Right forelimb (tissue), 1 donor: ENCODE measurements at regions not wholly inside any gene's neighbourhood (a gene's known extent, or its start where the extent isn't known, plus 50 kb on each side); places are given as distances from the start of the nearest gene placed in this dataset.
A peak's percentile ranks its signal among the peaks of the same experiment; 100 is the strongest.

Experiments used
- DNase-seq: peaks from one replicate; pipeline ENCODE4 v3.0.0-alpha.2; 2018

DNA sequence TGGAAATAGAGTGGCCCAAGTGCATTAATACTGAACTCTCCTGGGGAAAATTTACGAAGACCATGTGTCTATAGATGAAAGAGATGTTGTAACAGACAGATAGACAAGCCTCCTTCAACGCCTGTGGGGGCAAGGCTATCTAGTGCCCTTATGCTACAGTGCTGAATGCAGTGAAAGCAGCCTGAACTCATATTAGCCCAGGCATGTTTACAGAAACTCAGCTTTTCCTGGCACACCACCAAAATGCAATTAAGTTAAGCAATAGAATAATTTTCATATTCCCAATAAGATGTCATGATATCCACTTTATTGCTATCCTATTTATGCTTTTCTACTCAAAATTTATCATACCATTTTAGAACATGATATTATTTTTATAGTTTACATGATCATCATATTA, 277.0 kb downstream of the DIRAS2 start:
- no peak for DNase-seq

DNA sequence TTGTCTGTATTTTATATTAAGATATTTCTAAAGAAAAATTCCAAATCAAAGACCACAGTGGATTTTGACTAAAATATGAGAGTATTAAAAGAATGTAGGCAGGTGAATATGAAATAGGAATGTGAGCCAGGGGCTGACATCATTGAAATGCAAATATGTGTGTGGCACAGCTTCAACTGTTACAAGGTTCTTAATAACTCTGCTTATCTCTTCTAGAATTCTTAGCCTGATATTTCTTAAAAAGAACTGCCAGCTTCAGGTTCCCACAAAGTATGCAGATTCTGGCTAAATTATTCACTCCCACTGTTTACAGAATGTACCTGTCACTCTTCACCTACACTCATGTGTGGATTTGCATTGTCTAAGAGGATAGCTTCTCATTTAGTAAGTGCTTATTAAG, 274.4 kb downstream of the DIRAS2 start:
- no peak for DNase-seq

DNA sequence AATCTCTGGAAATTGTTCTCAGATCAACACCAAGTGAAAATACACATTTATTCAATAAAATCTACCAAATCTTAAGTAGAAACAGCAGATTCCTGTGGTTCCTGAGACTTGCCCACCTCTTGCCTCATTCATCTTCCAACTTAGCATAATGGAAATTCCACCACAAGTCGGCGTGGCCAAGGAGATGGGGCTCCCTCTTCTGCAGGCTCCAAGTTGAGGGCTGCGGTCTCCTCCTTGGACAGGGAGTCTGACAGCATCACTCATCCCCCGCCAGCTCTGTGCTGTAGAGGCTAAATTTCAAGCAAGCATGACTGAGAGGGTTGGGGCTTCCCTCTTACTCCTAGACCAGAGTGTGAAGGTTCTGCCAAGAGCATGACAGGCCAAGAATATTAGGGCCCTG, 273.7 kb downstream of the DIRAS2 start:
- no peak for DNase-seq

DNA sequence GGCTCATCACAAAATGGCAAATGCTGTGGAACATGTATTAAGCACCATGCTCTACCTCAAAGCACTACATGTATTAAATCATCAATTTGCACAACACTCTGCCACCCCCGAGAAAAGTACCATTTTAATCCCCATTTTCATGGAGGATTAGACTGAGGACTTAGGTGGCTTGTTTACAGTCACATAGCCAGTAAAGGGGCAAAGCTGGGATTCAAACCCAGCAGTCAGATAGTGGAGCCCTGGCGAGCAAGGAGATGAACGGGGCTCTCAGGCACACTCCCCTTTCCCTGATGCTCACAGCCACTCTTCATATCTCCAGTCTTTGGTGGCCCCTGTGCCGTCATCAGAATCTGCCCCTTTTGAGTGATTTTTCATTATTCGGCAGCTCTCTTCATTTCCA, 262.9 kb downstream of the DIRAS2 start:
- no peak for DNase-seq

DNA sequence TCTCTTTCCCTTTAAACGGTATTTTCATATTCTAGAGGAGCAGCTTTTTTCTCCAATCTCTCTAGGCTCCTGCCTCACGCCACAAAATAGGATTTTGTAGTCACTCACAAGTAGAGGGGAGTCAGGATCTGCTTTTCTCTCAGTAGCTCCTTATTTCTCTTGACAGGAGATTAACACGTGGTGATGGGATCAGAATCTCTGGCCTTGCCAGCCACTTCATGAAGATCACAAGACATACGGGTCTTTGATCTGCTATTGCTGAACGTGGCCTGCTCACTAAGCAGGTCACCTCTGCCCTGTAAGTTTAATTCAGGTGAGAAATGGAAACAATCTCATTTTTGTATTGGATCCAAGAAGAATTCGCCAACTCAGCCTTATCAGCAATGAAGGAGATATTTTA, 257.5 kb downstream of the DIRAS2 start:
- no peak for DNase-seq

DNA sequence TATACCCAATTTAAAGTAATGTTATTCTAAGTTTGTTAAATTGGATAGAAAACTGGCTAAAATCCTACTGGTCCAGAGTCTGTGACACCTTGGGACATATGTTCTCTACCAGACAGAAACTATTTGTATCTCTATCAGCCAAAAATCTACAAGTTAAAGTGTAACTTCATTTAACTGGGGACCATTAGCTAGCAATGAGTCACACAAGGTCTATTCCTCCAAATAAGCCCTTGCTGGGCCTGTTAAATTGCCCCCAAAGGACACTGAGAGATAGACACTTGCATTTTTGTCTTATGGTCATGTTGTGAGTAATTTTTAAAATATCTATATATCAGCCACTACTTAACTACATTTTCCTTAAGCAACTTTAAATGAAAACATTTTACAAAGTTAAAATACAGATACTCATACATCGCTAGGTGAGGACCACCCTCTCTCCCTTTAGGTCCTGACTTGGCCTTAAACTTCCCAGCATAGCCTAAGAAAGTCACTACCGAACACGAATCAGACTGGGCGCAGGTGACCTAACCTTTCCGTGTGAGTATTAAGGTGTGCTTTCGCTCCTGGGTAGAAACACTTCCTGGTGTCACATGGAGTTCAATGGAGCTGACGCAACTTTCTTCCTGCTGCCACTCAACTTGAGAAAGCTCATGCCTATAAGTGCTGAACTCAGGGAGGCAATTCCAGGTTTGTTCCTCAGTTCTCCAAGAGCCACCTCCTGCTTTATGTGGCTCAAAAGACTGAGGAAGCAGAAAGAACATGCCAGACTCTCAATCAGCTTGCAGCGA, 249.1 kb downstream of the DIRAS2 start:
- no peak for DNase-seq

DNA sequence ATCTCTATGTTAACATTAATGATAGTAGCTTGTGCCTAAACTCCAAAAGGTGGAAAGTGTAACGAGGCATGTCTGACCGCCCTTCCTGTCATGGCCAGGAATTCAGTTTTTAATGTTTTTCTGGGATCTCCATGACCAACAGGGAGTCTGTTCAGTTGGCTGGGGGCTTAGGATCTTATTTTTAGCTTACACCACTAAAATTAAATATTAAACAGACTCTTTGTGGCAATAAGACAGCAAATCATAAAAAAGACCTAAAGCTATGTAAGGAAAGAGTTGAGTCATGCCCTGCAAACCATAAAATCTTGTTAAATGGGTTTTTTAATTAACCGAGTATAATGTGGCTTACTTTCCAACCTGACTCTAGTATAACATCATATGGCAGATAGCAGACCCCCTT, 247.8 kb downstream of the DIRAS2 start:
- no peak for DNase-seq

DNA sequence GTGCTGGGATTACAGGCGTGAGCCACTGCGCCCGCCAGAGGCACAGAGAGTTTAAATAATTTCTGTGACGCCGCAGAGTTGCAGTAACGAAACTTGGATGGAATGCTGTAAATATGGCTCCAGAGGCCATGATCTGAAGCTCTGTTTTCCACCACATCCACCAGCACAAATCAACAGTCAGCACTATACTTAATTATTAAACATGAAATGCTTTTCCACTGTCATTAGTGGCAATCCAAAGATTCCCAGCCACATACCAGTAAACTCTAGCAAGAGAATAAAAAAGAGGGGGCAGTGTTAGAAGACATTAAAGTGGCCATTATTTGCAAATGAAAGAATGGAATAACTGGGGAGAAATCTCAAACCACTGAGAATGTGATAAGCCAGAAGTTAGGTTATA, 242.5 kb downstream of the DIRAS2 start:
- DNase-seq: no peak

DNA sequence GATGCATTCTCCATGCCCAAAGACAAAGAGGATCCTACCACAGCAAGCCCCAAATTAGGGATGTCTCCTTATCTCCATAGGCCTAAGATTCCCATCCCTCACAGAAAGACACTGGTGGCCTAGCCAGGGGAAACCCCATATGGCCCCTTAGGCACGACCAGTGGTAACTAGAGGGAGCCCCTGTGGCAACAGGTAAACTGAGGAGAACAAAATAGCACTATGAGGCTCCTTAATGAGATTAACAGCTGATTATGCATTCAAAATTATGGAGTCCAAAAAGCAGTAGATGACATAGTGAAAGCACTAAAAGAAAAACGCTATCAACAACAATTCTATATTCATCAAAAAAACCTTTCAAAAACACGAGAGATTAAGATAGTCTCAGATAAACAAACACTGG, 234.0 kb downstream of the DIRAS2 start:
- DNase-seq: no peak

DNA sequence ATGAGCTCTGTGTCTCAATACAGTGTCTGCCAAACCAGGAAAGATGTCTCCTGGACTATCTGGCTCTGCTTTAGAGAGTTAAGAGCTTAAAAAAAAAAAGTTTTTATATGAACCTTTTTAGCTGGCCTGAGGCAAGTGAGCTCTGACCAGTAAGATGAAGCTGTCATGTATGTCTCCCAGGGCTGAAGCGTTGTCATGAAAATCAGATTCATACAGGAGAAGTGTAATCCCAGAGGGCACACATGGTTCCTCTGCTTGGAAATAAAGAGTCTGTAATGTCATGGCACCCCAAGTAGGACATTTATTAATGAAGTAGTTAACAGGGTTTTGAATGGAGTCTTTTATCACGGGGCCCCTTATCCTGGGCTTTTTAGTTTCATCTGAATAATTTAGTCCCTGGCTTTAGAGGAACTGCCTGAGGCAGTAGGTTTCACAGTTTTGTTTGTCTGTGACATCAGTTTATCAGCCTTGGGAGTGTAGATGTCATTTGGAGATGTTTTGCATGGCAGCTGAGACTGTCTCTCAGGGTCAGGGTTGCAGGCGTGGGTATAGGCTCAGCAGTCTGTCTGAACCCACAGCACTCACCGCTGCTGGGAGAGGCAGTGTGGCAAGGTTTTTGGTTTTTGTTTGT, 223.3 kb downstream of the DIRAS2 start:
- DNase-seq: no peak

DNA sequence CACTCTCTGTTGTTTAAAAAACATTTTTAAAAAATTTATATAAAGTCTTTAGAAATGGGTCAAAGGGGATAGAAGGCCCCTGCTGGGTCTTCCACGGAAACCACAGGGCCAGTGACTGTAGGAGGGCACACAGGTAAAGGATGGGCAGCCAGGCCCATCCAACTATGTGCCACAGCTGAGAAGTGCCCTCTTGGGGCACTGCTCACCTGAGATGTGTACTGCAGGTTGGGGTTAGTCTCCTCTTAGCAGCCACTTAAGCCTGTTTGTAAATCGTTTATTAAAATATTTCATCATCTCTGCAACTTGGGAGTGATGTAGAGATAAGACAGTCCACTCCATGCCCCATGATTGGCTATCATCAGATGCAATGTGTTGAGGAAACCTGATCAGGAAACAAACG, 222.4 kb downstream of the DIRAS2 start:
- no peak for DNase-seq

DNA sequence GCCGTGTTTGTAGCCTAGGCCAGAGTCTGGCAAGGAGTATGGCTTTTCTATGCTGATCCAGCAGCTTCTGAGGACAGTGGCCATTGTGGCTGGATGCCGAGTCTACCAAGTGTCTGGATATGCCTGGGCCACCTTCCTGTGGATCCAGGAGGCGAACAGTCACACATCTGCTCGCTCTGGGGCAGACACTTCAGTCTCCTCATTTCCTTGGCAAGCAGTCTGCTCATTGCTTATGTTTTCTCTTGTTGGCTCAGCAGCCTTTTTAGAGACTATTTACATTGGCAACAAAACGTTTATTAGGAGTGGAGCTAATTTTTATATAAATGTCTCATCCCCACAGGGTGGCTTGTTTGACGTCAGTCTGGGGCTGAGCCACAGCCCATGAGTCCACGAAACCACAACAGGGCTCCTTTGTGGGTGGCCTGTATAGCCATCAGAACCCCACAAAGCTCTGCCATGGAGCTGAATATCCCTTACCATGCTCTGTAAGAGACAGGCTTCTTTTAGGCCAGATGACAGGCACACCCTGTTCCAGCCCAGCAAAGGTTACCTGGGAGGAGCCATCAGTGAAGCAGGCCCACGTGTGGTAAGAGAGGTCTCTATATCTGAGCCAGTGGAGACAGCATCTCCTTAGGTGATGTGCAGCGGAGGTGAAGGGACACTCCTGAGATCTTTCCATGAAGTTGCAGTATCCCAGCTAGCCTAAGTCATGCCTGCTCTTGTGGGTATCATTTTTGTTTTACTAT, 221.7 kb downstream of the DIRAS2 start:
- DNase-seq: no peak

DNA sequence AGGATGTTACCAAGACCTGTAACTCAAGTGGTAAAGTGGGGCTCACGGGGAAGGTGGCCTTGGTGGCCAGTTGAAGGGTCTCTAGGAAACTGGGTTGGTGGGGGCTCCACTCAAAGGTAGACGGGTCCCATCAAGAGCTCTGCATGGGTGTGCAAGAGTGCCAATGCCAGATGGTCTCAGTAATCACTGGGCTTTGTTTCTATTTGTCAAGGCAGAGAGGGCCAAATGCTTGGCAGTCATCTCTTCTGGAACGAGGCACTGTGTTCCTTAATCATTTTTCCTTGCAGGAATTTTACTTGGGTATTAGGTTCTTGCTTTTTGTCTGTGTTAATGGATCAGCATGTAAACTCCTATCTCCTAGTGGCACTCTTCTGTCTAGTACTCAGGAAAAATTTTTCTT, 220.8 kb downstream of the DIRAS2 start:
- DNase-seq: no peak

DNA sequence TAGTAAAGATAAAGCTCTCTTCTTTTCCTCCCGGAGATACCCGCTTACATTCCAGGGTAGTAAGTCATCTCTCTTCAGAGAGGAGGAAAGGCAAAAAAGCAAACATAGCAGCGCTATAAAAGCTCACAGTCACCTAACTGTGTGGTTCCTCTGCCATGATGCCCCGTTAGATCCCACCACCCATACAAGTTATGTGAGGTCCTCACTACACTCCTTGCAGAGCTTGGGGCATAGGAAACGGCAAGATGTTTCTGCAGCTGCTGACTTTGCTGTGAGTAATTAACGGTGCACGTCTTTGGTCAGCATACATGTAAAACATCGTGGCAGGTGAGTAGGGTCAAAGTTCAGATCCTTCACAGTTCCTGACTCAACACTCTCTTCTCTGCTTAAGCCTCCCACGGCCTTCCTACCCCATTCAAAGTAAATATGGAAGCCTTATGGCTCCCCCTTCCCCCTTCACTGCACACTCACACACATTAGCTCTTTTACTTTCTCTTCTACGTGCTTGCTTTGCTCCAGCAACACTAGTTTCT, 218.9 kb downstream of the DIRAS2 start:
- DNase-seq: no peak

DNA sequence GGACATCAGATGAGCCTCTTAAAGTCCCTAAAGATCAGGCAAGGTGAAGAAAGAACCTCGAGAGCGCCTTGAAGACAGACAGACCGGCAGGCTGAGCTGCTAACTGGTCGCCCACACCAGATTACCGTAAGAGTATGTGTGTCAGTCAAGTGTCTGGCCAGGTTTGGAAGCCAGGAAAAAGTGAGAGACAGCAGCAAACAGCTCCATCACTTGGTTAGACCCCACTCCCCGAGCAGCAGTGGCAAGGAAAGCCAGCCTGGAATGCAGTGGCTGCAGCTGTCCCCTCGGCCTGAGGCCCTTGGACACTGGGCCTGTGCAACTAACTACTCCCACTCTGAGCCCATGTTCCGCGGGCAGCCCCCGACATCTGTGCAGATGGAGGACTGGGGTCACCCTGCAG, 214.1 kb downstream of the DIRAS2 start:
- DNase-seq: no peak

DNA sequence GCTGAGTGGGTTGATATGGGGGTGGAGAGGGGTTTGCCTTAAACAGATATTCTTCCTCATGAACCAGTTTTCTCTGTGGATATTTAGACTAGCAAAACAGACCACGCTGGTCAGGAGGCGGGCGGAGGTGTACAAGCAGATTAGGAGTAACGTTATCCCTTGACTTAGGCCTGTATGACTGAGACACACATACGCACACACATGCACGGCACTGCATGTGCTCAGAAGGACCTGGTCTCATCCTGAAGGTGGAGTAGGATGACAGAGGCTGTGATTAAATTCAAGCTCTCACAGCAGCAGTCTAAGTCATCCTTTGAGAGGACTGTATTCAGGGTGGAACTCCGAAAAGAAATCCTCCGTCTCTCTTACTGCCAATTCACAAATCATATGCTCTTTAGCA, 209.7 kb downstream of the DIRAS2 start:
- no peak for DNase-seq

DNA sequence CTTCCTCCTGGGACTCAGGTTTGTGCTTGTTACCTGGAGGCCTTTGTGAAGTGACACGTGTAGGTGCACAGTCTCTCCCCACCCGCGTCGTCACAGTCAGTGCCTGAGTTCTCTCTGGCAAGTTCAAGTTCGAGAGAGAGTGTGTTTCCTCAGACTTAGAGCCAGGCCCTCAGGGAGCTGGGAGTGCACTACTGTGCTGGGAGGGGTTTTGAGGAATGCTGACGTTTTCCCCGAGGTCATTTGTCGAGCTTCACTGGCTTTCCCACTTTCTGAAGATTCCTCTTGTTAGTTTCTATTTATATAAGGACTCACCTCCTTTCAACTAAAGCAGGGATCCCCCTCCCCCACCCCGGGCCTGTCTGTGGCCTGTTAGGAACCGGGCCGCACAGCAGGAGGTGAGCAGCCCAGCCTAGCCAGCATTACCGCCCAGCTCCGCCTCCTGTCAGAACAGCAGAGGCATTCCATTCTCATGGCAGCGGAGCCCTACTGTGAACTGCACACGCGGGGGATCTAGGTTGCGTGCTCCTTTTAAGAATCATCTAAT, 209.2 kb downstream of the DIRAS2 start:
- peak; percentile 51 for DNase-seq

DNA sequence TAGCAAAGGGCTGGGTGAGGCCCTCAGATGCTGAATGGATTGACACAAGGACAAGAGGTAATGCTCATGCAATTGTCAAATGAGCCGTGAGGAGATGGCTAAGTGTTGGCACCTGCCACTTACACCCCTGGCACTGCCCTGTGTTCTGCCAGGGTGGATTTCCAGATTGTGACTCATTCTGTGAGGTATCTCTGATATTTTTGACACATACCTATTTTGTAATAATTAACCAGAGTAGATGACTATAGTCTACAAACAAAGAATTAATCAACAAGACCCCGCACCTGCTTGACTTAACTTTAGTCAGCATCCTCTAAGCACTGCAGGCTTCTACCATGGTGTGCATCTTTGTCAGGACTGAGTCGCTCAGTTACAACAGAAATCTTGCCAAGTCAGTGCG, 200.8 kb downstream of the DIRAS2 start:
- no peak for DNase-seq

DNA sequence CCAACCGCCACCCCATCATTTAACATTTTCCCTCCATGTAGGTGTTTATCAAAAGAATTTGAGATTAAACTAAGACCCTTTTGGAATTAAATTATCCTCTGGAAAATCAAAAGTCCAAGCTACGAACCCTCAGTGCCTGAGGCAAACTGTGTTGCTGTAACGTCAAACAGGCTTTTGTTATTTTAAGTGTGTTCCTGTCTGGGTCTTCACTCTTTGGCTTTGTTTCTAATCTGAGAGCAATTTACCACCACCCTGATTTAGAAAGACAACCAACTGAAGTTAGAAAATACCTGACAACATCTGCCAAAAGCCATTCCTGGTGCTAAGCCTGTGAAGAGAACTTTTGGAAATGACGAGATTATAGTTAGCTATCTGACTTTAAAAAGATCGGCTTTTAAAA, 199.9 kb downstream of the DIRAS2 start:
- DNase-seq: no peak

DNA sequence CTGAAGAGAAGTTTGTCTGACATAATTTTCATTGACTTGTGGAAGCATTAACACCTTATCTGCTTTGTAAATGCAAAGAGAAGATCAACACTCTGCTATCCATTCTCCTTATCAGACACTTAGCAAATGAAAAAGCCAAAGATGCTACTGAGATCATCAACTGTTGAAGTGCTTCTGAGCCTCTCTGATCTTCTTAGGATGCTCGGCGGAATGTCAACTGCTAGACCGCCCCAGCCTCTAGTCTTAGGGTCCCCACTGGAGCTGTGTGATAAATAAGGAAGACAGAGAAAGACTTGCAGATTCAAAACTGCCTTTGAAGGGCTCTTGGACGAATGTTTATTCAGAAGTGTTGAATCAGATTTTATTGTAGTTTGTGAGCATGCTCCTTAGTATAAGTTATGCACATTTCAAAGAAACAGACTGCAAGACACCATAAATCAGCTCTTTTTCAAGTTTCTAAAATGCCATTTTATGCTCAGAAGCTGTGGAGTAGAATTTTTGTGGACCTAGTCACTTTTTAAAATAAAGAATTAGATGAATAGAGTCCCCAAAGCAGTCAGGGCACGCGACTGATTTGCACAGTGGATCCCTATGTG, 197.9 kb downstream of the DIRAS2 start:
- no peak for DNase-seq

DNA sequence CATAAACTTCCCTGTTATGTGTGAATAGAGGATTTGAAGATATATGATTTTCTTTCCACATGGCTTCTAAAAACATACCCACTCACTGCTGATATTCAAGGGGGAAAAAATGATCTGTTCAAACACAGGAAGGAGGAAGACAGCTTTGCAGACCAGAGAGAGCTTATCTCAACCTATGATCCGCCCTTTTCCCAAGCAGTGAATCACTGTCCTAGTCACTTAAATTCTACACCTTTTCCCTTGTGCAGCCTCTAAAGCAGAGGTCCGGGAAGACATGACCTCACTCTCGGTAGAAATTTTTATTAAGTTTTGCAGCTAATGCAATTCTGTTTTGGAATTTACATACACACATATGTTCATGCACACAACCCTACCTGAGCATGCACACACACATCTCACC, 197.2 kb downstream of the DIRAS2 start:
- no peak for DNase-seq

DNA sequence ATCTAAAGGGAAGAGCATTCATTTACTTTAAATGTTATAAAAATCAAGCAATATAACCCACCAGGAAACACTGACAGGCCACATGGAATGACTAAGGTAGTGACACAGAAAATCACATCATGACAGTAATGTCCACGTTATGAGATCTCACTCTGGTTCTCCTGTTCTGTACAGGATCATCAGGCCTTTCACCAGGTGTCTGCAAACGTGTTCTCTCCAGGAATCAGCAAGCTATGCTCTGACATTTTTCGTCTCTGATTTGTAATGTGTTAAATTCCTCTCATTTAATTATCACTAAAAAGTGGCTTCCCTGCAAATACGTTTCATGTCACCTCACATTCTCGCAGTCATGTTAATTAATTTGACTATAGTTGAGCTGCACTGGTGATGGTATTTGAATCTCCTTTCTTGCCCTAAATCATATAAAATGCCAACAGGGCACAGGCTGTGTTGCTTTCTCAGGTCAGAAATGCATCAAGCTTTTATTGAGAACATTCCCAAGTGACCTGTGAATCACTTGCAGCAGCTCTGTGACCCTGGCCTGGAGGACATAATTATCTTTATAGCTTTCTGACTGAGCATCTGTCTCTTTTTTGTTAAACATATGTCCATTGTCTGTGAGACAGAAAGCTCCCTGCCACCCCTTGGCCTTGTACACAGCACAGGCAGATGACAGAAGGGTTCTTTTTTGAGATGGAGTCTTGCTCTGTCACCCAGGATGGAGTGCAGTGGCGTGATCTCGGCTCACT, 196.2 kb downstream of the DIRAS2 start:
- no peak for DNase-seq
